AG09319 (cell line): ENCODE measurements at regions not wholly inside any gene's neighbourhood (a gene's known extent, or its start where the extent isn't known, plus 50 kb on each side); places are given as distances from the start of the nearest gene placed in this dataset.

ENCODE experiments used
- DNase-seq: peaks from one replicate; pipeline ENCODE4 v3.0.0-alpha.2; 2010; ENCODE audit warnings: low read depth; ENCODE audit errors: extremely low read depth
- TF ChIP-seq, protein P1 (sequence below): IDR thresholded peaks from 2 replicates; pipeline ENCODE4 v1.5.1; 2011; ENCODE audit warnings: low read depth, mild to moderate bottlenecking, inconsistent platforms, low read length, moderate library complexity

DNA sequence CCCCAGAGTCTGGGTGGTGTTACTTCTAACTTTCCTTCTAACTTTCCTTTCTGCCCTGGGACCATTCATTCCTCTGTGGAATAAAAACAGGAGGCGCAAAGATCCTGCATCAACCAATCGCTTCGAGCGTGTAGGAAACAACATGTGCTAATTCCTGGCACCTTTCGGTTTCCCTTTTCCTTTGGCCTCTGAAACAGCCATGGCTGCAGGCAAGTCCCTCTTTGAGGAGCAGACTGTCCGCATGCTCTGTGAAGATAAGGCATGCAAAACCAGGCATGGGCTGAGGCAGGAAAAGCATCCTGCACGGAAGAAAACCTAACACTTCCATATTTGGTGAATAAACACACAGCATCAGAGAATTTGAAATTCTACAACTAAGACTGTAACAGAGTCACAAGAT, 128.3 kb downstream of the HSD17B3 start:
- no peak for DNase-seq
- TF ChIP-seq, protein P1, sequence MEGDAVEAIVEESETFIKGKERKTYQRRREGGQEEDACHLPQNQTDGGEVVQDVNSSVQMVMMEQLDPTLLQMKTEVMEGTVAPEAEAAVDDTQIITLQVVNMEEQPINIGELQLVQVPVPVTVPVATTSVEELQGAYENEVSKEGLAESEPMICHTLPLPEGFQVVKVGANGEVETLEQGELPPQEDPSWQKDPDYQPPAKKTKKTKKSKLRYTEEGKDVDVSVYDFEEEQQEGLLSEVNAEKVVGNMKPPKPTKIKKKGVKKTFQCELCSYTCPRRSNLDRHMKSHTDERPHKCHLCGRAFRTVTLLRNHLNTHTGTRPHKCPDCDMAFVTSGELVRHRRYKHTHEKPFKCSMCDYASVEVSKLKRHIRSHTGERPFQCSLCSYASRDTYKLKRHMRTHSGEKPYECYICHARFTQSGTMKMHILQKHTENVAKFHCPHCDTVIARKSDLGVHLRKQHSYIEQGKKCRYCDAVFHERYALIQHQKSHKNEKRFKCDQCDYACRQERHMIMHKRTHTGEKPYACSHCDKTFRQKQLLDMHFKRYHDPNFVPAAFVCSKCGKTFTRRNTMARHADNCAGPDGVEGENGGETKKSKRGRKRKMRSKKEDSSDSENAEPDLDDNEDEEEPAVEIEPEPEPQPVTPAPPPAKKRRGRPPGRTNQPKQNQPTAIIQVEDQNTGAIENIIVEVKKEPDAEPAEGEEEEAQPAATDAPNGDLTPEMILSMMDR, result no peak

DNA sequence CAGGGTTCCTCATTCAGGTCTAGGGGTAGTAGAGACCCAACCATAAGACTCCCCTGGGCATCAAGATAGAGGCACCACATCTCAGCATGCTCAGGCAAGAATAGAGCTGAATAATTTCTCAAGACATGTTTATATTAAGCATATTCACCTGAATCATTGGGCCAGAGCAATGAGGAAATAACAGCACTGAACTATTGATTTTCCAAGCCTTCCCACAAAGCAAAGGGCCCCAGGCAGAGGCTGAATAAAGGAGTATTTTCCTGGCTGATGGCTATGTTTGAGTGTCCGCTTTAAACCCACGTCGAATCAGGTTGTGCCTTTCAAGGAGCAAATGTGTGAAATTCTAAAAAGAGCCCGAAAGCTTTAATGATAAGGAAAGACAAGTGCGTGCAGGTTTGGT, 129.2 kb downstream of the HSD17B3 start:
- TF ChIP-seq, protein P1, result no peak

DNA sequence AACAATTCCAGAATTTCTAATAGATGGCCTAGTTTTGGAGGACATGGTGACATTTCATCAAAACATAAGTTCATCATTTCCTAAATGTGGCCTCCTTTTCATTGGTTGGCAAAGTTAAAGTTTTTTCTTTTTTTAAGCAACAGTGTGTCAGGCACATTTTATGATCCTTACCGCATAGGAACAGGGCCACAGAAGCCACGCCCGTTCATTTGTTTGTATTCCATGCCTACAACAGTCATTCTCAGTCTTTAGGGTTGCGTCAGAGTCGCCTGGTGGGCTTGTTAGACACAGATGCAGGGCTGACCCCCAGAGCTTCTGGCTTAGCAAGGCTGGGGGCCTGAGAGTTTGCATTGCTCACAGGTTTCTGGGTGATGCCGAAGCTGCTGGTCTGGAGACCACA, 130.2 kb downstream of the HSD17B3 start:
- DNase-seq, result no peak
- TF ChIP-seq, protein P1, result no peak

More for the DNA sequence above, 129.2 kb downstream of the HSD17B3 start:
- no peak for DNase-seq

DNA sequence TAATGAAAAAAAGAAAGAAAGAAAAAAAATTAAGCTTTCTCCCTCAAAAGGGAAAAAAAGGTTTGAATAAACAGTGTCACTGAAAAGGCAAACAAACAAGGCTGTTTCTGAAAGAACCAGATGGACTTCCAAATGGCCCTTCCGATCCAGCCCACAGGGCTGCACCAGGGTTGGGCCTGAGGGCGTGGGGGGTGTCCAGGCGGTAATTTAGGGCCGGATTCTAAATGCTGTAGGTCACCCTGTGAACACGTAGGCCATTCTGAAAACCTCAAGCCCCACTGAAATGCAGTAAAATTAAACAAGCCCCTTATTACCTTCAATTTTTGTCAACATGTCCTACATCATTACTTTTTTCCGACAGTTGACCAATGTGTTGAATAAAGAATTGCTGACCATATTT, 132.1 kb downstream of the HSD17B3 start:
- TF ChIP-seq, protein P1, result no peak
- DNase-seq, result no peak

DNA sequence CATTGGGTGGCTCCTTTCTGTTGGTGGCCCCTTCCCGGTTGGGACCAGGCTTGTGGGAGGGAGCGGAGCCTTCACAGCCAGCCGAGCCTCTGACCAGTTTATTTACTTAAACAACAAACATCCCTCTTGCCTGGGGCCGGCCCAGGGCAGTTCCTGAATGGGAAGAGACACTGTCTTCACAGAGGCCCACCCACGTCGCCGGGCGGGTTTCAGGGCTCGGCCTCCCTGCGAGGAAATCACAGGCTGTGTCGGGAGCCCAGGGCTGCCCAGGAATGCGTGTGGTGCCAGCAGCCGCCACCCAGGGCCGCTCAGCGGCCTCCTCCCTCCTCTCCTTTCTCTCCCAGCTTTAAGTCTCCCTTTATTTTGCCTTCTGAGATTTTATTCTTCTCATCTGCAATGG, 132.5 kb downstream of the HSD17B3 start:
- TF ChIP-seq, protein P1, result no peak
- DNase-seq, result no peak

DNA sequence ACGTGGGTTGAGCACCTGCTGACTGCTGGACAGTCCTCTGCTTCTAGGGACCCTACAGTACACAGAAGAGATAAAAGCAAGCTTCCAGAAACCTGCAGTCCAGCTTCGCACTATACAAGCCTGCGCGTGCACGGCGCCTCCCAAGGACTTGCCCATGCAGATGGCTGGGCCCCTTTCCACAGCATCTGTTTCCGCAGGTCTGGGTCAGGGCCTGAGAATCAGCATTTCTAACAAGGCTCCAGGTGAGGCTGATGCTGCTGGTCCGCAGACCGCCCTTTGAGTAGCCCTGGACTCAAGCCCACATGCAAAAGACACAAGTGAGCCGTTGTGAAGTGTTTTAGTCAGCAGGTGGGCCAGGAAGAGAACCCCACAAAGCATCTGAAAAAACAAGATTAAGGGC, 133.1 kb downstream of the HSD17B3 start:
- DNase-seq, result no peak
- TF ChIP-seq, protein P1, result no peak

DNA sequence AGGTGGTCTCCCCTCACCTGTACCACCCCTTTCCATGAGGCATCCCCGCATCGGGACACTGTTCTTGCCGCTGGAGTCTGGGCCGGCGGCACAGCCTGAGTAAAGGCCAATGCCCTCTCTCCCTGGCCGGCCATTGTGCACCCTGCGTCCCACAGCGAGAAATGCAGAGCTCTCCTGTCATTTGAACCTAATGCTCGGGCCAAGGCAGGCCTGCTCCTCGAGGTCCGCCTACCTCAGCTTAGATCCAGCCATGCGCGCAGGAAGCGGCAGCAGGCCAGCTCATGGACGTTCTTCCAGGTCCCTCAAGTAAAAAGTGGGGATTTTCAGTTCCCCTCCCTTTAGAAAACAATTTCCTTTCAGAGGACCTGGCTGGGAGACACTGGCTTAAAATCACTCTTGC, 135.0 kb downstream of the HSD17B3 start:
- no peak for DNase-seq
- TF ChIP-seq, protein P1, result no peak
